GM12864 (cell line): ENCODE measurements at regions not wholly inside any gene's neighbourhood (a gene's known extent, or its start where the extent isn't known, plus 50 kb on each side); places are given as distances from the start of the nearest gene placed in this dataset.

Experiments used
- DNase-seq: peaks from one replicate; pipeline ENCODE4 v3.0.0-alpha.2; 2011; ENCODE audit warnings: low read depth
- H3K4me3 ChIP-seq: 2 replicates; pipeline ENCODE4 v1.5.1; 2011; ENCODE audit warnings: mild to moderate bottlenecking, low read depth, low read length, control low read depth
- CTCF ChIP-seq: IDR thresholded peaks from 2 replicates; pipeline ENCODE4 v1.5.1; 2011; ENCODE audit warnings: low read depth, mild to moderate bottlenecking, moderate library complexity, low read length, control low read depth, inconsistent platforms; ENCODE audit errors: missing control alignments

- no peak overlapping the region for H3K4me3 ChIP-seq
- DNase-seq, result no peak
- TF ChIP-seq CTCF, result no peak
Measured at GRCh38 chr1:101316256-101316655, 79.4 kb downstream of the S1PR1 start.

GRCh38 chr1:101316799-101317198 is 80.0 kb downstream of the S1PR1 start:
- H3K4me3 ChIP-seq, result no peak overlapping the region
- DNase-seq, result no peak
- no peak for TF ChIP-seq CTCF

GRCh38 chr1:101317590-101317989 is 80.8 kb downstream of the S1PR1 start:
- H3K4me3 ChIP-seq, result no peak overlapping the region
- DNase-seq, result no peak
- peak; percentile 36 for TF ChIP-seq CTCF

- TF ChIP-seq CTCF, result no peak
- no peak for DNase-seq
- no peak overlapping the region for H3K4me3 ChIP-seq
Measured at GRCh38 chr1:101323535-101323934, 86.7 kb downstream of the S1PR1 start.

- DNase-seq, result no peak
- no peak for TF ChIP-seq CTCF
- no peak overlapping the region for H3K4me3 ChIP-seq
Measured at GRCh38 chr1:101325144-101325543, 88.3 kb downstream of the S1PR1 start.

- H3K4me3 ChIP-seq, result no peak overlapping the region
- no peak for TF ChIP-seq CTCF
- no peak for DNase-seq
Measured at GRCh38 chr1:101330427-101331130, 93.8 kb downstream of the S1PR1 start.

- no peak for DNase-seq
- H3K4me3 ChIP-seq, result no peak overlapping the region
- TF ChIP-seq CTCF, result no peak
Measured at GRCh38 chr1:101331794-101332193, 95.0 kb downstream of the S1PR1 start.
